ENCODE measurements at regions not wholly inside any gene's neighbourhood (a gene's known extent, or its start where the extent isn't known, plus 50 kb on each side); places are given as distances from the start of the nearest gene placed in this dataset.

- TF ChIP-seq CHD7 (IDR thresholded peaks at IDR 0.05; ENCODE audit: low read depth, low read length): no peak
Observed at GRCh38 chr2:239657236-239657635, 256.4 kb upstream of the HDAC4 start (continued).
